Retinal pigment epithelial cell (primary cell): ENCODE measurements at regions not wholly inside any gene's neighbourhood (a gene's known extent, or its start where the extent isn't known, plus 50 kb on each side); places are given as distances from the start of the nearest gene placed in this dataset.
"Not testable (repeated sequence)": the region's sequence is repeated elsewhere in the genome, so short reads cannot be mapped to it uniquely, and the experiment has no call there.

Experiments
- DNase-seq: peaks from one replicate; pipeline ENCODE4 v3.0.0-alpha.2; 2010; ENCODE audit warnings: low read depth
- H3K4me3 ChIP-seq: 2 replicates; pipeline ENCODE4 v1.5.1; 2011; ENCODE audit warnings: mild to moderate bottlenecking, low read length, control low read depth, moderate library complexity
- CTCF ChIP-seq: conservative IDR thresholded peaks from 2 replicates; pipeline ENCODE4 v1.5.1; 2011; ENCODE audit warnings: low read depth, low read length, control low read depth, inconsistent platforms

GRCh38 chr2:18046017-18046416 lies 167.6 kb downstream of the KCNS3 start:
- no peak for DNase-seq
- no peak for TF ChIP-seq CTCF

GRCh38 chr2:18045230-18045629 lies 166.8 kb downstream of the KCNS3 start:
- TF ChIP-seq CTCF, result no peak
- DNase-seq, result no peak
- no peak overlapping the region for H3K4me3 ChIP-seq

More at GRCh38 chr2:18046017-18046416, 167.6 kb downstream of the KCNS3 start:
- H3K4me3 ChIP-seq, result no peak overlapping the region

- DNase-seq, H3K4me3 ChIP-seq: not testable (repeated sequence)
These were observed 138.9 kb downstream of the KCNS3 start for GRCh38 chr2:18017381-18017780.

- TF ChIP-seq CTCF, result no peak
- H3K4me3 ChIP-seq, result no peak overlapping the region
- no peak for DNase-seq
These were observed 131.4 kb downstream of the KCNS3 start for GRCh38 chr2:18009891-18010290.

- no peak for TF ChIP-seq CTCF
- H3K4me3 ChIP-seq, result no peak overlapping the region
- no peak for DNase-seq
These were observed 126.9 kb downstream of the KCNS3 start for GRCh38 chr2:18005411-18005810.

DNA sequence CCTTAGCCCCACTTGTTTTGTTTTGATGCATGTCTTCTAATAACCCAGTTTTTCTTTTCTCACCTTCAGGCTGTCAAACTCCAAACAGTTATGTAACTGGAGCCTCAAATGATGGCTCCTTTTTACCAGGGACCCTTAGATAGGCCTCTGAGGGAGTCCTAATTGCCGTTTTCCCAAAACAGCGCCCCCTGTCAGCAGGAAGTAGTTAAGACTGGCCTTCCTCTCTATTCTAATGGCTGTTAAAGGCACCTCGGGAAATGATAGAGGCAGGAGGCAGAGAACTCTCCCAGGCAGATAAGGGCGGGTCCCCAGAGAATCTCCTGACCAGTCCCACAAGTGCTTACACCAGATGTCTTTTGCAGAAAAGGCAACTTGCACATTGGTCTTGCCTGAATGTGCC lies 123.2 kb downstream of the KCNS3 start:
- H3K4me3 ChIP-seq, result no peak overlapping the region
- DNase-seq, result no peak
- peak; percentile 15 for TF ChIP-seq CTCF

DNA sequence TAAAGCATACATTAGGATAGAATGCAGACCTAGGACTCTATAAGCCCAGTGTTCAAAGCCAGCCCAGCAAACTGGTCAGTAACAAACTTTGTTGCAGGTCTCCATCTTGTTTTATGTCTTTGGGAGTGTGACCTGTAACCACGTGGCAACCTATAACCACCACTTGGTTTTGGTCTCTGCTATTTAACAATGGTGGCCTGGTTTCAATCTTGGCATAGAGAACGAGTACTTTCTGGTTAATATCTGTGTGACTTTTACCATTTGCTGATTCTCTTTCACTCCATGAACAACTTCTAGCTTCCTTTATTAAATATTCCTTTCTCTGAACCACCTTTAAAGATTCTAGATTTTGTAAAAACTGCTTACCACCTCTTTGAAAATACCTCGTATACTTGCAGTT lies 118.5 kb downstream of the KCNS3 start:
- no peak overlapping the region for H3K4me3 ChIP-seq
- no peak for TF ChIP-seq CTCF
- no peak for DNase-seq

- no peak for TF ChIP-seq CTCF
These were observed 117.1 kb downstream of the KCNS3 start for GRCh38 chr2:17995593-17995992.

More at GRCh38 chr2:17995593-17995992, 117.1 kb downstream of the KCNS3 start:
- DNase-seq, result no peak
- no peak overlapping the region for H3K4me3 ChIP-seq
